ENCODE measurements at regions not wholly inside any gene's neighbourhood (a gene's known extent, or its start where the extent isn't known, plus 50 kb on each side); places are given as distances from the start of the nearest gene placed in this dataset.

- no peak for DNase-seq
These were observed 51.7 kb upstream of the OTUD4 start for GRCh38 chr4:145231906-145232700.

GRCh38 chr4:145230726-145231125 lies 50.3 kb upstream of the OTUD4 start:
- DNase-seq: no peak

Data from NCI-H1092 treated with DMSO at 0.1 percent for 48 hours (cell line).